Osteoblast (primary cell): ENCODE measurements at regions not wholly inside any gene's neighbourhood (a gene's known extent, or its start where the extent isn't known, plus 50 kb on each side); places are given as distances from the start of the nearest gene placed in this dataset.

Experiments
- DNase-seq: peaks from one replicate; pipeline ENCODE4 v3.0.0; 2011; ENCODE audit warnings: low spot score, mixed read lengths; ENCODE audit not compliant: insufficient read length; ENCODE audit errors: missing footprints
- H2AFZ ChIP-seq: 2 replicates; pipeline ENCODE4 v1.6.0; 2011; ENCODE audit warnings: mild to moderate bottlenecking, low read length
- H3K27ac ChIP-seq: 2 replicates; pipeline ENCODE4 v1.5.1; 2011; ENCODE audit warnings: mild to moderate bottlenecking, low read depth, low read length, moderate library complexity
- H3K27me3 ChIP-seq: 2 replicates; pipeline ENCODE4 v1.6.0; 2012; ENCODE audit warnings: mild to moderate bottlenecking, control low read depth, inconsistent platforms, low read length, moderate library complexity; ENCODE audit not compliant: insufficient read depth
- H3K36me3 ChIP-seq: 2 replicates; pipeline ENCODE4 v1.5.1; 2011; ENCODE audit warnings: mild to moderate bottlenecking, low read length, control low read depth, moderate library complexity; ENCODE audit not compliant: insufficient read depth
- H3K4me1 ChIP-seq: 2 replicates; pipeline ENCODE4 v1.5.1; 2011; ENCODE audit warnings: mild to moderate bottlenecking, low read length, control low read depth, moderate library complexity; ENCODE audit not compliant: insufficient read depth
- H3K4me2 ChIP-seq: 2 replicates; pipeline ENCODE4 v1.6.0; 2011; ENCODE audit warnings: mild to moderate bottlenecking, low read length; ENCODE audit not compliant: insufficient read depth
- H3K4me3 ChIP-seq: fragments of 200-600 bp; sonication (generic); 3 replicates; pipeline ENCODE4 v1.5.1; 2012; ENCODE audit warnings: mild to moderate bottlenecking, low read length, inconsistent platforms; ENCODE audit not compliant: insufficient read depth
- H3K79me2 ChIP-seq: 2 replicates; pipeline ENCODE4 v1.6.0; 2012; ENCODE audit warnings: mild to moderate bottlenecking, low read length, control low read depth, inconsistent platforms; ENCODE audit not compliant: insufficient read depth
- H3K9me3 ChIP-seq: 2 replicates; pipeline ENCODE4 v1.5.1; 2011; ENCODE audit warnings: low read depth, low read length, control low read depth
- H4K20me1 ChIP-seq: 2 replicates; pipeline ENCODE4 v1.6.0; 2012; ENCODE audit warnings: mild to moderate bottlenecking, low read length, control low read depth; ENCODE audit not compliant: insufficient read depth
- TF ChIP-seq, protein P1 (sequence below): IDR thresholded peaks from 2 replicates; pipeline ENCODE4 v1.5.1; 2011; ENCODE audit warnings: mild to moderate bottlenecking, low read depth, low read length, moderate library complexity; ENCODE audit errors: extremely low read depth

DNA sequence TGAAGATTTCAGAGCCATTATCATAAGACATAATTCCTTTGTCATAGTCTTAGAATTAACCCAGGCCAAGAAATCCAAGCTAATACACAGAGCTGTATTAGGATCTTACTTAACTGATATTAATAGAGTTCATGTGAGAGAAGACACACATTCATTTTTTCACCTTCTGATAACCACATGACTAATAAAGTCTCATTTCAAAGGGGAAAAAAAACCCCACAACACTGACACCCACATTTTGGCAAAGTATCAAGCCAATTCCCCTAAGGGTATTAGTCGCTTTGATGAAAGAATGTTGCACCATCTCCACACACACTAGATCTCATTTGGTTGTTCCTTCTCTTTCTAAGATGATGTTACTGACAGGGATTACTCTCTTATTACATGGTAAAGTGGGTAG lies 344.4 kb upstream of the ESRRG start:
- DNase-seq: no peak
- no peaks in the 10 kb centered on the region for H3K9me3 ChIP-seq
- TF ChIP-seq, protein P1, sequence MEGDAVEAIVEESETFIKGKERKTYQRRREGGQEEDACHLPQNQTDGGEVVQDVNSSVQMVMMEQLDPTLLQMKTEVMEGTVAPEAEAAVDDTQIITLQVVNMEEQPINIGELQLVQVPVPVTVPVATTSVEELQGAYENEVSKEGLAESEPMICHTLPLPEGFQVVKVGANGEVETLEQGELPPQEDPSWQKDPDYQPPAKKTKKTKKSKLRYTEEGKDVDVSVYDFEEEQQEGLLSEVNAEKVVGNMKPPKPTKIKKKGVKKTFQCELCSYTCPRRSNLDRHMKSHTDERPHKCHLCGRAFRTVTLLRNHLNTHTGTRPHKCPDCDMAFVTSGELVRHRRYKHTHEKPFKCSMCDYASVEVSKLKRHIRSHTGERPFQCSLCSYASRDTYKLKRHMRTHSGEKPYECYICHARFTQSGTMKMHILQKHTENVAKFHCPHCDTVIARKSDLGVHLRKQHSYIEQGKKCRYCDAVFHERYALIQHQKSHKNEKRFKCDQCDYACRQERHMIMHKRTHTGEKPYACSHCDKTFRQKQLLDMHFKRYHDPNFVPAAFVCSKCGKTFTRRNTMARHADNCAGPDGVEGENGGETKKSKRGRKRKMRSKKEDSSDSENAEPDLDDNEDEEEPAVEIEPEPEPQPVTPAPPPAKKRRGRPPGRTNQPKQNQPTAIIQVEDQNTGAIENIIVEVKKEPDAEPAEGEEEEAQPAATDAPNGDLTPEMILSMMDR: no peak
- H3K4me3 ChIP-seq: no peak overlapping the region
- H2AFZ ChIP-seq: no peak overlapping the region
- H3K79me2 ChIP-seq: no peaks in the 10 kb centered on the region
- no peaks in the 10 kb centered on the region for H4K20me1 ChIP-seq
- no peaks in the 10 kb centered on the region for H3K36me3 ChIP-seq
- no peak overlapping the region for H3K27ac ChIP-seq
- H3K4me1 ChIP-seq: no peaks in the 10 kb centered on the region
- no peaks in the 10 kb centered on the region for H3K27me3 ChIP-seq
- no peak overlapping the region for H3K4me2 ChIP-seq

DNA sequence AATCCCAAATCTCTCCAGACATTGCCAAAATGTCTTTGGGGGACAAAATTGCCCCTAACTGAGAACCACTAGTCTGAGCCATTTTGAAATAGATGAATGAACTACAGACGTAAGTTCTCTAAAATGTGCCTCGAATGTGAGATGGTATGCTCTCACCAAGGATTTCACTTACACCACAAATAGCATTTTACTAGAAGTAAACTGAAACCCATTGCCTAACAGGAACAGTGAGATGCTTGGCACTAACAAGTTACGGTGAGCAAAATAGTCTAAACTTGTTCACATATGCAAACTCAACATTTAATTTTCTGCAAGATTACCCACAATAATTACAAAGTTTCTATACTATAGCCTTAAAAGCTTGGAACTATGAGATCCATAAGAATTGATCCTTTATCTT lies 343.6 kb upstream of the ESRRG start:
- H3K27ac ChIP-seq: no peak overlapping the region
- H3K4me3 ChIP-seq: no peak overlapping the region
- no peaks in the 10 kb centered on the region for H4K20me1 ChIP-seq
- no peak for DNase-seq
- H3K4me1 ChIP-seq: no peaks in the 10 kb centered on the region
- no peak overlapping the region for H2AFZ ChIP-seq
- no peaks in the 10 kb centered on the region for H3K9me3 ChIP-seq
- no peak overlapping the region for H3K4me2 ChIP-seq
- H3K27me3 ChIP-seq: no peaks in the 10 kb centered on the region
- TF ChIP-seq, protein P1: no peak
- H3K79me2 ChIP-seq: no peaks in the 10 kb centered on the region
- H3K36me3 ChIP-seq: no peaks in the 10 kb centered on the region

DNA sequence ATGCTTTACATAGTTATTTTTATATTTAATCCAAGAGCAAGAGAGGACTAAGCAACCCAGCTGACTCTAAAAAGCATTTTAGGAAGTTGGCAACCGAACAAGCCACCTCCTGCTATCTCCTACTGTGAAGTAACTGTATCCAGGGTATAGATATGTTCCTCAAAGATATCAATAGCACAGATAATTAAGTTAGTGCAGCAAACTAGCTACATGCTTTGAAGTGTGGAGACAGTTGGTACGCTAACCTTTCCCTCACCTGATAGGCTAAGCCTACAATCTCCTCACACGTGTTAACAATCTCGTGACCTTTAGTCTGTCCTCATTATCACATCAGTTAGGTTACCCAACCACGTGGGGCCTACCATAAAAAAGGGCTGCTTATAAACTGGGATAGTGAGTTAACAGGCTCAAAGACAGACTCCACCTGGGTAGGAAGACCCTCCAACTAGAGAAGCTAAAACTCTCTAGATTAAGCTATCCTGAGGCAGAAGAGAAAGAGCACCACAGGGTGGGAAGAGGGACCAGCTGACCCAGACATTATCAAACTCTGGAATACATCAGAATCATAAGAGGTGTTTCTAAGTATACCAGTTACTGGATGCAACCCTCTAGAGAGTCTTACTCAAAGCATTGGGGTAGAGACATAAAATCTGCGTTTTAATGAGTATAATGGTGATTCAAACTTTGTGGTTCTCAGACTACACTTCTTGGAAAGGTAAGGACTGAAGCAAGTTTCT lies 340.1 kb upstream of the ESRRG start:
- Histone ChIP-seq H3K4me3 (no peak overlapping the region), H3K27me3 (no peaks in the 10 kb centered on the region), H3K9me3 (no peaks in the 10 kb centered on the region)

DNA sequence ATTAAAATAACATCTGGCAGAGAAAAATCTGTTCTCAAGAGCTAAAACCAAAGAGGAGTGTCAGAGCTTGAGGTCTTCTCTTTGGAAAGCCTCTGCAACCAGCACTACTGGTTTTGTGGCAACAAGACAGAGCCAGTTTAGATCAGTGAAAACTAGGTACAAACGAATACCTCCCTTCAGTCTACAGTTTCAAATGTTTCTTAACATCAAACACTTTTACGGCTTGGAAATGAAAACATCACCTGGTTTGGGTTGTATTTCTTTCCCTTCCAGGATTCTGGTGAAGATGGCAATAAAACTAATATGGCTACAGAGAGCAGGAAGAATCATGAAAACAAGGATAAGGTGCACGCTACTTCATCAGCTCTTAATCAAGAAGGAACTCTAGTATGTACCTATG lies 339.4 kb upstream of the ESRRG start:
- Histone ChIP-seq H3K4me2 (no peak overlapping the region), H3K4me1 (no peaks in the 10 kb centered on the region), H3K9me3 (no peaks in the 10 kb centered on the region), H2AFZ (no peak overlapping the region), H3K36me3 (no peaks in the 10 kb centered on the region), H3K27ac (no peak overlapping the region), H3K79me2 (no peaks in the 10 kb centered on the region), H3K4me3 (no peak overlapping the region), H4K20me1 (no peaks in the 10 kb centered on the region), H3K27me3 (no peaks in the 10 kb centered on the region)
- TF ChIP-seq, protein P1: no peak
- DNase-seq: no peak

More for the DNA sequence above, 340.1 kb upstream of the ESRRG start:
- Histone ChIP-seq H3K4me2 (no peak overlapping the region), H3K79me2 (no peaks in the 10 kb centered on the region), H3K27ac (no peak overlapping the region), H2AFZ (no peak overlapping the region), H3K4me1 (no peaks in the 10 kb centered on the region), H4K20me1 (no peaks in the 10 kb centered on the region), H3K36me3 (no peaks in the 10 kb centered on the region)
- DNase-seq: no peak
- TF ChIP-seq, protein P1: no peak
